GM12874 (cell line): ENCODE measurements at regions not wholly inside any gene's neighbourhood (a gene's known extent, or its start where the extent isn't known, plus 50 kb on each side); places are given as distances from the start of the nearest gene placed in this dataset.

Experiments
- CTCF ChIP-seq: IDR thresholded peaks from 2 replicates; pipeline ENCODE4 v1.5.1; 2011; ENCODE audit warnings: low read depth, mild to moderate bottlenecking, control low read depth, low read length, moderate library complexity; ENCODE audit not compliant: insufficient read depth

DNA sequence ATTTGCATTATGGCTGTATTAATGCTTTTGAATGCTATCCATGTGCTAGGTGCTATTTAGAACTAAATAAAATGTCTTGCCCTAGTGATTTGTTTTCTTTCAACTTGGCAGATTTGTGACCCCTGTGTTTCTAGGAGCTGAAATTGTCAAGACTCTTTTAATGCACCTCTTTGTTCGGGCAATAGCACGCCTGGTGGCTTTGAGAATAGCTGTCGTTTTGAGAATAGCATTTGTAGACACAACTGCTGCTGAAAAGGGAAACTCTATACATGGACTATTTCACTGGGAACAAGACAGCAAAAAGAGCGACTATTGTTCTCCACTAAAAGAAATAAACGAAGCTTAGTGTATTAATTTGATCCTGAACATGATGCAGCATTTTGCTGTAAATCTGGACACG, 352.1 kb upstream of the ZNF521 start:
- no peak for TF ChIP-seq CTCF

- no peak for TF ChIP-seq CTCF
These were observed 349.9 kb upstream of the ZNF521 start for GRCh38 chr18:25701821-25702220.

- TF ChIP-seq CTCF = no peak
These were observed 335.1 kb upstream of the ZNF521 start for GRCh38 chr18:25686960-25687500.

DNA sequence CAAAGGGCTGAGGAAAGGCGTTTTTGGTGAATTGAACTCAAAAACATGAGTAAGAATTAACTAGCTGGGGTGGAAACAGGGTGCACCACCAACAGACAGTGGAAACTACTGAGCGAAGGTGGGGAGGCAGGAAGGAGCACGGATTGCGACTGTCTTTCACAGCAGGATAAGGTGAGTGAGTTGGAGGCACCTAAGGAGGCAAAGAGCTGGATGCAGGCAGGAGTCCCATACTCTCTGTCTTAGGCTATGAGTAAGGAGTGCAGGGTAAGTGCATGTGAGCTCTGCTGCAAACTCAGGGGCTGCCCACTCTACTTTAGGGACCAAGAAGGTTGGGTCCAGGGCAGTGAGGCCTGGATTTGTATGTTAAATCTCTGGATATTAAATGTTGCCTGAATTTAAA, 333.1 kb upstream of the ZNF521 start:
- TF ChIP-seq CTCF = no peak

DNA sequence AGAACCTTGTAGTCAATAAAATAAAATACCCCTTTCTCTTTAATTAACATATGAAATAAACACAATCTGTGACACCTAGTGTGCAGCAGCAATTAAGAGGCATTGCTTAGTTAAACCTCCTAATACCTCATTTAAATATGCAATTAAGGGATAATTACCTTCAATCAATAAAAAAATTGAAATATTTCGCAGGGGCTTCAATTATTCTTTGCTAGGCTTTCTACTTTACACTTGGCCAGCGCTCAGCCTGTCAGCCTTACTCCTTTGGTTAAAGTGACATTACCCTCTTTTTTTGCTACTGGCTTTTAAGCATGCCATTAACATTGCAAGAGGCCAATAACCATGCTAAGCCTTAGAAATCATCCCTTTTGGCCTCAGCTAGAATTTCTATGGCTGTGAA, 327.5 kb upstream of the ZNF521 start:
- no peak for TF ChIP-seq CTCF

GRCh38 chr18:25678221-25678620, 326.3 kb upstream of the ZNF521 start:
- no peak for TF ChIP-seq CTCF

DNA sequence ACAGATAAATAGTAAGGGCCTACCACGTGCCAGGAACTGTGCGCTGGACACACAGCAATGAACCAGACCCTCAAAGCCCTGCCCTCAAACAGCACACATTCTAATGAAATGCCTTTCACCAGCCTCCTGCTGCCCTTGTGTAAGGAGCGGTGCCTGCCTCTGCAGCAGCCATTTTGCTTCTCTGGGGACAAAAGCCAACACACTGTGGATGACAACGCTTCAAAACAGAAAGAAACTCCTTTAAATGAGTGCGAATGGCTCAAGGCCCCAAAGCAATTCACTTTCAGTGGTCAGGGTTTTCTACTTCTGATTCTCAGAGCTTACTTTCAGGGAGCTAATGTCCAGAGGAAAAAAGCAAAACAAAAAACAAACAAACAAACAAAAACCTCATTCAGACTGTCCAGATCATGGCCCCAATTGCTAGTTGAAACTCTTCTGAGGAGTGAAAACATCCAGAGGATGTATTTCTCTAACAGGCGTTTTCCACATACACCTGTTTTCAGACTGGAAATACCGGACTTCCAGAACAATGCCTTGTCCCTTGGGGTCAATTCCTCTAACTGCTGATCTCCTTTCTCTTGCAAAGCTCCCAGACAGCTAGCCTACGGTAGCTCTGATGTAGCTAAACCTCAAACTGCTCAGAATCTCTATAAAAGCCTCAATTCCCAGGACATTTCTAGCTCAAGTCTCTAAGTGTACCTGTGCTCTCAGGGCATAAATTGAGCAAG, 323.3 kb upstream of the ZNF521 start:
- no peak for TF ChIP-seq CTCF

- TF ChIP-seq CTCF = no peak
These were observed 322.2 kb upstream of the ZNF521 start for GRCh38 chr18:25674183-25674582.
